IMR-90 (cell line): ENCODE measurements at regions not wholly inside any gene's neighbourhood (a gene's known extent, or its start where the extent isn't known, plus 50 kb on each side); places are given as distances from the start of the nearest gene placed in this dataset.

Experiments
- ATAC-seq: fragments of 200-7000 bp; cut with Tn5 transposase; 2 replicates; pipeline ENCODE4 v1.9.1; 2020; ENCODE audit warnings: low read depth, mild to moderate bottlenecking, moderate library complexity
- BruUV-seq: library from RNA; stranded (reverse); fragments of 400-500 nt; replicated peaks from 2 replicates; lab custom pipeline; 2021; lab: Mats Ljungman, UMichigan
- CTCF ChIA-PET: fragments of 300-600 bp; formaldehyde crosslinking; extraction: SDS; loops from one replicate; lab custom pipeline; 2021; ENCODE audit warnings: antibody characterized with exemption; lab: Yijun Ruan, JAX
- POLR2A ChIA-PET: fragments of 300-600 bp; sonication (Branson Sonifier 250); formaldehyde crosslinking; loops from one replicate; lab custom pipeline; 2022; ENCODE audit warnings: antibody characterized with exemption; ENCODE audit not compliant: unreplicated experiment; lab: Charles Lee
- DNase-seq: peaks from one replicate; pipeline ENCODE4 v3.0.0; 2013
- H2AFZ ChIP-seq: replicated peaks from 2 replicates; pipeline ENCODE3; 2013; ENCODE audit warnings: low read length, mild to moderate bottlenecking; ENCODE audit not compliant: poor library complexity
- H2AK5ac ChIP-seq: 2 replicates; pipeline ENCODE4 v1.6.1; 2013; ENCODE audit warnings: low read depth, low read length, inconsistent platforms
- H2AK9ac ChIP-seq: replicated peaks from 2 replicates; pipeline ENCODE3; 2013; ENCODE audit warnings: mild to moderate bottlenecking, low read depth, low read length, moderate library complexity; ENCODE audit not compliant: poor library complexity
- H2BK120ac ChIP-seq: 2 replicates; pipeline ENCODE4 v1.6.1; 2013; ENCODE audit warnings: low read depth, low read length, inconsistent platforms
- H2BK15ac ChIP-seq: 3 replicates; pipeline ENCODE4 v1.6.1; 2013; ENCODE audit warnings: low read depth, low read length, inconsistent platforms
- H2BK20ac ChIP-seq: 2 replicates; pipeline ENCODE4 v1.6.1; 2013; ENCODE audit warnings: low read depth, mild to moderate bottlenecking, inconsistent platforms, low read length, moderate library complexity
- H2BK5ac ChIP-seq: 2 replicates; pipeline ENCODE4 v1.6.1; 2013; ENCODE audit warnings: mild to moderate bottlenecking, low read depth, low read length, inconsistent platforms; ENCODE audit not compliant: poor library complexity, severe bottlenecking
- H3K14ac ChIP-seq: replicated peaks from 2 replicates; pipeline ENCODE4 v1.6.1; 2013; ENCODE audit warnings: low read depth, low read length, inconsistent platforms
- H3K18ac ChIP-seq: 2 replicates; pipeline ENCODE4 v1.6.1; 2013; ENCODE audit warnings: low read depth, low read length, control low read depth
- H3K23ac ChIP-seq: 2 replicates; pipeline ENCODE4 v1.6.1; 2013; ENCODE audit warnings: low read depth, low read length, inconsistent platforms
- H3K27ac ChIP-seq: 2 replicates; pipeline ENCODE4 v1.5.1; 2013; ENCODE audit warnings: mild to moderate bottlenecking, control low read depth, low read length; ENCODE audit not compliant: insufficient read depth
- H3K27me3 ChIP-seq: 2 replicates; pipeline ENCODE4 v1.6.1; 2013; ENCODE audit warnings: low read length; ENCODE audit not compliant: control insufficient read depth, insufficient read depth
- H3K36me3 ChIP-seq: 2 replicates; pipeline ENCODE4 v1.6.1; 2013; ENCODE audit warnings: low read length, mixed read lengths; ENCODE audit not compliant: control insufficient read depth, insufficient read depth
- H3K4ac ChIP-seq: 2 replicates; pipeline ENCODE4 v1.6.1; 2013; ENCODE audit warnings: low read depth, low read length, inconsistent platforms
- H3K4me1 ChIP-seq: 2 replicates; pipeline ENCODE4 v1.6.1; 2013; ENCODE audit warnings: low read length, mixed read lengths; ENCODE audit not compliant: control insufficient read depth, insufficient read depth
- H3K4me2 ChIP-seq: 2 replicates; pipeline ENCODE4 v1.6.1; 2013; ENCODE audit warnings: low read depth, mild to moderate bottlenecking, control low read depth, low read length, moderate library complexity
- H3K4me3 ChIP-seq: 2 replicates; pipeline ENCODE4 v1.5.1; 2013; ENCODE audit warnings: low read depth, mild to moderate bottlenecking, control low read depth, low read length, moderate library complexity; ENCODE audit not compliant: insufficient read depth
- H3K56ac ChIP-seq: 2 replicates; pipeline ENCODE4 v1.6.1; 2013; ENCODE audit warnings: low read length, inconsistent platforms; ENCODE audit not compliant: insufficient read depth; ENCODE audit errors: extremely low read depth
- H3K79me1 ChIP-seq, 2 experiments: 2 replicates each; pipeline ENCODE4 v1.6.1; 2013; ENCODE audit warnings: low read length in 2 of 2, inconsistent platforms in 1 of 2, low read depth in 1 of 2
- H3K9ac ChIP-seq: 2 replicates; pipeline ENCODE4 v1.6.1; 2013; ENCODE audit warnings: low read depth, low read length, control low read depth
- H3K9me1 ChIP-seq: 2 replicates; pipeline ENCODE4 v1.6.1; 2013; ENCODE audit warnings: low read length, inconsistent platforms; ENCODE audit not compliant: insufficient read depth
- H3K9me3 ChIP-seq: 2 replicates; pipeline ENCODE4 v1.6.1; 2013; ENCODE audit warnings: low read length; ENCODE audit not compliant: control insufficient read depth, insufficient read depth
- H4K20me1 ChIP-seq: 2 replicates; pipeline ENCODE4 v1.6.1; 2013; ENCODE audit warnings: low read length, inconsistent platforms; ENCODE audit not compliant: insufficient read depth
- H4K5ac ChIP-seq: 2 replicates; pipeline ENCODE4 v1.6.1; 2013; ENCODE audit warnings: mild to moderate bottlenecking, low read depth, low read length, control low read depth
- H4K8ac ChIP-seq, 2 experiments: 2 replicates each; pipeline ENCODE4 v1.6.1; 2013; ENCODE audit warnings: low read depth in 2 of 2, low read length in 2 of 2, control low read depth in 1 of 2, inconsistent platforms in 1 of 2
- H4K91ac ChIP-seq: 2 replicates; pipeline ENCODE4 v1.6.1; 2013; ENCODE audit warnings: low read depth, low read length, inconsistent platforms; ENCODE audit not compliant: insufficient read depth
- CEBPB ChIP-seq: IDR thresholded peaks from 2 replicates; pipeline ENCODE4 v1.6.1; 2012; ENCODE audit warnings: low read depth, low read length, improper control_type of control experiment
- MAFK ChIP-seq: IDR thresholded peaks from 2 replicates; pipeline ENCODE4 v1.6.1; 2012; ENCODE audit warnings: low read depth, low read length, improper control_type of control experiment
- WGBS, 2 experiments: methylation state at CpG; one replicate each; pipeline versions ENCODE4 v1.1.5 to v1.1.7; 2013; ENCODE audit warnings: missing lambda C conversion rate in 2 of 2; ENCODE audit not compliant: insufficient read length in 1 of 2; ENCODE audit errors: extremely low coverage in 2 of 2; 5-methylcytosine and 5-hydroxymethylcytosine counted together
- dilution Hi-C: fragments of 300-500 bp; cut with HindIII; formaldehyde crosslinking; loops from one replicate; pipeline ENCODE4 v1.14.3; 2018; ENCODE audit warnings: low sequenced_read_pairs; ENCODE audit not compliant: unreplicated experiment
- in situ Hi-C: fragments of 300-500 bp; cut with MboI; formaldehyde crosslinking; loops from 3 replicates; pipeline ENCODE4 v1.14.3; 2019; ENCODE audit warnings: low sequenced_read_pairs, inconsistent platforms, mixed read lengths
- intact Hi-C: fragments of 100-400 bp; cut with micrococcal nuclease; formaldehyde crosslinking; loops from 2 replicates; pipeline ENCODE4 v1.10.0; 2022

DNA sequence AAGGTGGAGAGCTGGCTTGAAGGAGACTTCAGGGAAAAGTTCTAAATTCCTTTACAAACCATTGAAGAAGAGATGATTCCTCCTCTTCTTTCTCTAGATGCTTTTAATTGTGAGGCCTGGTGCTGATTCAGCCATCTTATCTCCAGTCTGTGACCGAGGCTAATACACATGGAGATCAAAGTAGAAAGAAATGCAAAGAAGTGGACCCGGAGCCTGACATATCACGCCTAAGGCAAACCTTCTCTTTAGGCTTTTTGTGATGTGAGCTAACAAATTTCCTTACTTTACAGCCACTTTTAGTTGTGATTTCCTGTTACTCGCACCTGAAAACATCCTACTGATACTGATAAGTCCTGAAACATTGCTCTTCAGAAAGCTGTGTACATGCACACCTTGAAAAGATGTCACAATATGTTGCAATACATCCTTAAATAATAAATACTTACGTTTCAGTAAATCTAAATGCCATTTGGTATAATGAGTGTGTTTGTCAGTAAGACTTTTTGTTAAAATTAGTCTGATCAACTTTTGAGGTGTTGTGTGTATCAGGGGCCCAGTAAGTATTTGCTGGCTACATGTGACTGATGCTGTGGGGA lies 192.4 kb downstream of the BAMBI start:
- intact Hi-C loops (no loop called here), in situ Hi-C loops (no loop called here), dilution Hi-C loops (no loop called here)
- Histone ChIP-seq H3K27me3 (peaks cover 2% of the 10 kb centered on the region; the same call in 1 of the 2 replicates), H3K27ac (no peak overlapping the region), H2BK5ac (no peak overlapping the region), H3K9ac (no peak overlapping the region), H3K9me3 (no peaks in the 10 kb centered on the region), H4K8ac (no peak overlapping the region), H3K4me1 (no peaks in the 10 kb centered on the region), H3K18ac (no peak overlapping the region), H2BK15ac (no peak overlapping the region), H3K36me3 (no peaks in the 10 kb centered on the region), H3K4me3 (no peak overlapping the region), H4K20me1 (no peaks in the 10 kb centered on the region), H3K56ac (no peak overlapping the region), H2AK5ac (no peak overlapping the region), H3K4ac (no peak overlapping the region), H2BK120ac (no peak overlapping the region), H3K9me1 (no peaks in the 10 kb centered on the region), H4K5ac (no peak overlapping the region), H4K91ac (no peak overlapping the region), H3K14ac (no peak overlapping the region), H3K4me2 (no peak overlapping the region), H2BK20ac (no peak overlapping the region), H2AFZ (no peak overlapping the region), H3K23ac (no peak overlapping the region), H3K79me1 (no peaks in the 10 kb centered on the region), H2AK9ac (no peak overlapping the region)
- DNase-seq = no peak
- CTCF ChIA-PET = no interaction called here
- no TSS peak for BruUV-seq
- WGBS, 2 experiments = no CpG with 5 or more reads among the region's 5 CpGs
- TF ChIP-seq MAFK (no peak), CEBPB (peak; percentile 61)
- no peak for ATAC-seq
- POLR2A ChIA-PET = no interaction called here
